OCI-LY1 (cell line): ENCODE measurements at regions not wholly inside any gene's neighbourhood (a gene's known extent, or its start where the extent isn't known, plus 50 kb on each side); places are given as distances from the start of the nearest gene placed in this dataset.
"Not testable (repeated sequence)": the region's sequence is repeated elsewhere in the genome, so short reads cannot be mapped to it uniquely, and the experiment has no call there.

Experiments used
- H2AFZ ChIP-seq: fragments of 200-600 bp; sonication (generic), shearing (Covaris generic); 2 replicates; pipeline ENCODE4 v1.6.0; 2014; ENCODE audit warnings: antibody characterized with exemption, mild to moderate bottlenecking, low read length
- H3F3A ChIP-seq: fragments of 200-600 bp; sonication (generic), shearing (Covaris generic); 2 replicates; pipeline ENCODE4 v1.6.0; 2014; ENCODE audit warnings: mild to moderate bottlenecking, antibody characterized with exemption, low read length, moderate library complexity; ENCODE audit not compliant: insufficient read depth
- H3K27ac ChIP-seq: fragments of 200-600 bp; sonication (generic); 2 replicates; pipeline ENCODE4 v1.5.1; 2014; ENCODE audit warnings: low read length, mixed run types, mild to moderate bottlenecking, low read depth; ENCODE audit not compliant: poor library complexity, severe bottlenecking
- H3K27me3 ChIP-seq: fragments of 200-600 bp; sonication (generic); 2 replicates; pipeline ENCODE4 v1.6.0; 2014; ENCODE audit warnings: antibody characterized with exemption, mild to moderate bottlenecking, low read length, moderate library complexity; ENCODE audit not compliant: insufficient read depth
- H3K36me3 ChIP-seq: fragments of 200-600 bp; sonication (generic); 2 replicates; pipeline ENCODE4 v1.6.1; 2014; ENCODE audit warnings: mild to moderate bottlenecking, antibody characterized with exemption, low read length, moderate library complexity, mixed read lengths; ENCODE audit not compliant: insufficient read depth
- H3K4me1 ChIP-seq: fragments of 200-600 bp; sonication (generic); 2 replicates; pipeline ENCODE4 v1.5.1; 2014; ENCODE audit warnings: mild to moderate bottlenecking, low read length, moderate library complexity; ENCODE audit not compliant: insufficient read depth, severe bottlenecking
- H3K4me2 ChIP-seq: fragments of 200-600 bp; sonication (generic), shearing (Covaris generic); 2 replicates; pipeline ENCODE4 v1.6.1; 2014; ENCODE audit warnings: low read length
- H3K4me3 ChIP-seq: fragments of 200-600 bp; sonication (generic); 2 replicates; pipeline ENCODE4 v1.5.1; 2014; ENCODE audit warnings: low read length, low read depth, mild to moderate bottlenecking, mixed read lengths; ENCODE audit not compliant: poor library complexity, severe bottlenecking
- H3K79me2 ChIP-seq: fragments of 200-600 bp; shearing (Covaris generic); 2 replicates; pipeline ENCODE4 v1.6.1; 2016; ENCODE audit warnings: mixed run types, low read length, mixed read lengths; ENCODE audit not compliant: insufficient read depth
- H3K9ac ChIP-seq: fragments of 200-600 bp; sonication (generic), shearing (Covaris generic); 2 replicates; pipeline ENCODE4 v1.6.1; 2014; ENCODE audit warnings: mild to moderate bottlenecking, low read length, mixed read lengths
- H3K9me2 ChIP-seq: fragments of 200-600 bp; sonication (generic), shearing (Covaris generic); 2 replicates; pipeline ENCODE4 v1.6.1; 2014; ENCODE audit warnings: low read depth, mild to moderate bottlenecking, low read length, mixed read lengths
- H3K9me3 ChIP-seq: fragments of 200-600 bp; shearing (Covaris generic); 2 replicates; pipeline ENCODE4 v1.6.1; 2014; ENCODE audit warnings: low read length, mixed read lengths
- H4K20me1 ChIP-seq: fragments of 200-600 bp; sonication (generic), shearing (Covaris generic); 2 replicates; pipeline ENCODE4 v1.6.0; 2016; ENCODE audit warnings: mild to moderate bottlenecking, low read length; ENCODE audit not compliant: insufficient read depth
- EZH2 ChIP-seq: fragments of 200-600 bp; sonication (generic), shearing (Covaris generic); IDR thresholded peaks from 2 replicates; pipeline ENCODE4 v1.8.0; 2017; ENCODE audit warnings: borderline replicate concordance, mixed run types, mild to moderate bottlenecking, antibody characterized with exemption, low read length, moderate library complexity, mixed read lengths
- TF ChIP-seq, protein P1 (sequence below): fragments of 200-600 bp; sonication (generic), shearing (Covaris generic); IDR thresholded peaks from 2 replicates; pipeline ENCODE4 v1.5.1; 2017; ENCODE audit warnings: mild to moderate bottlenecking, antibody characterized with exemption, low read length, moderate library complexity, mixed read lengths

DNA sequence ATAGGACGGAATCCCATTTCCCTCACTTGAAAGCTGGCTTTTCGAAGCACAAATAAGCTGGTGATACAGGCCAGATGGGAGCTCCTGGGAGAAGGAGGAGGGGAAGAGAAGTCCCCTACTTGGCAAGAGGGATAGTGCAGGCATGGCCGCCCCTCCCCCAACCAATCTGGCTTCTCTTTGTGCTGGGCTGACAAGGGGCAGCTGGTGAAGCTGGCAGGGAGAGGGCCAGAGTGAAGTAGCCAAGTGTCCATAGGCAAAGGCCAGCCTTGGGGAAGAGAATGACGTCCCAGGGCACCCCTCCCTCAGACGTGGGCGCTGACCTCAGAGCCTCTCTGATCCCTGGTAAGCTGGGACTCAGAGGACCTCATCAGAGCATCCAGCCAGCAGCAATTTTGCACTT is 78.7 kb upstream of the GRAMD1B start:
- H3K4me1 ChIP-seq, result no peaks in the 10 kb centered on the region
- H3K9ac ChIP-seq, result no peak overlapping the region
- no peak overlapping the region for H2AFZ ChIP-seq

DNA sequence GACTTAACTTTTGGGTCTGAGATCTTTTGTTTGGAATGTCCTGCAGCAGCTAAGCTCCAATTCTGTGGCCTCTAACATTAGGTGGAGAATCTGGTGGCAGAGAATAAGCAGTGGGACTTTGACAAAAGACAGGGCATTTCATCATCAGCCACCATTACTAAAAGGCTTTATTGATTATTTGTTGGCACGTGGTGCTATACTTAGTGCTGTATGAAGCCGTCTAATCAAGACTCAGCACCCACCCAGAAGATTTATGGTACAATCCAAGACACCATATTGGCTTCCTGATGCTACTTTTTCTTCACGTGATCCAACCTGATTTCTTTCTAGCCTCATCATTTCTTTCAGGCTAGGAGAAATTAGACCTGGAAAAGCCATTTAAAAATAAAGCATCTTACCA is 80.7 kb upstream of the GRAMD1B start:
- Histone ChIP-seq H3K9ac (no peak overlapping the region), H3K4me3 (no peak overlapping the region), H3K9me3 (no peaks in the 10 kb centered on the region), H3F3A (no peaks in the 10 kb centered on the region), H3K4me1 (no peaks in the 10 kb centered on the region), H2AFZ (no peak overlapping the region), H3K36me3 (no peaks in the 10 kb centered on the region), H3K27ac (no peak overlapping the region), H4K20me1 (no peaks in the 10 kb centered on the region), H3K27me3 (no peaks in the 10 kb centered on the region), H3K9me2 (no peaks in the 10 kb centered on the region), H3K79me2 (no peaks in the 10 kb centered on the region), H3K4me2 (no peak overlapping the region)
- TF ChIP-seq EZH2, result no peak
- TF ChIP-seq, protein P1, sequence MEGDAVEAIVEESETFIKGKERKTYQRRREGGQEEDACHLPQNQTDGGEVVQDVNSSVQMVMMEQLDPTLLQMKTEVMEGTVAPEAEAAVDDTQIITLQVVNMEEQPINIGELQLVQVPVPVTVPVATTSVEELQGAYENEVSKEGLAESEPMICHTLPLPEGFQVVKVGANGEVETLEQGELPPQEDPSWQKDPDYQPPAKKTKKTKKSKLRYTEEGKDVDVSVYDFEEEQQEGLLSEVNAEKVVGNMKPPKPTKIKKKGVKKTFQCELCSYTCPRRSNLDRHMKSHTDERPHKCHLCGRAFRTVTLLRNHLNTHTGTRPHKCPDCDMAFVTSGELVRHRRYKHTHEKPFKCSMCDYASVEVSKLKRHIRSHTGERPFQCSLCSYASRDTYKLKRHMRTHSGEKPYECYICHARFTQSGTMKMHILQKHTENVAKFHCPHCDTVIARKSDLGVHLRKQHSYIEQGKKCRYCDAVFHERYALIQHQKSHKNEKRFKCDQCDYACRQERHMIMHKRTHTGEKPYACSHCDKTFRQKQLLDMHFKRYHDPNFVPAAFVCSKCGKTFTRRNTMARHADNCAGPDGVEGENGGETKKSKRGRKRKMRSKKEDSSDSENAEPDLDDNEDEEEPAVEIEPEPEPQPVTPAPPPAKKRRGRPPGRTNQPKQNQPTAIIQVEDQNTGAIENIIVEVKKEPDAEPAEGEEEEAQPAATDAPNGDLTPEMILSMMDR, result no peak

More for the DNA sequence above, 78.7 kb upstream of the GRAMD1B start:
- no peaks in the 10 kb centered on the region for H3K36me3 ChIP-seq
- H3K27me3 ChIP-seq, result no peaks in the 10 kb centered on the region
- no peak overlapping the region for H3K4me3 ChIP-seq
- no peaks in the 10 kb centered on the region for H3K9me3 ChIP-seq
- no peaks in the 10 kb centered on the region for H3K79me2 ChIP-seq
- no peaks in the 10 kb centered on the region for H3F3A ChIP-seq
- no peak for TF ChIP-seq EZH2
- TF ChIP-seq, protein P1, result no peak
- H4K20me1 ChIP-seq, result no peaks in the 10 kb centered on the region
- no peaks in the 10 kb centered on the region for H3K9me2 ChIP-seq
- no peak overlapping the region for H3K4me2 ChIP-seq
- no peak overlapping the region for H3K27ac ChIP-seq

DNA sequence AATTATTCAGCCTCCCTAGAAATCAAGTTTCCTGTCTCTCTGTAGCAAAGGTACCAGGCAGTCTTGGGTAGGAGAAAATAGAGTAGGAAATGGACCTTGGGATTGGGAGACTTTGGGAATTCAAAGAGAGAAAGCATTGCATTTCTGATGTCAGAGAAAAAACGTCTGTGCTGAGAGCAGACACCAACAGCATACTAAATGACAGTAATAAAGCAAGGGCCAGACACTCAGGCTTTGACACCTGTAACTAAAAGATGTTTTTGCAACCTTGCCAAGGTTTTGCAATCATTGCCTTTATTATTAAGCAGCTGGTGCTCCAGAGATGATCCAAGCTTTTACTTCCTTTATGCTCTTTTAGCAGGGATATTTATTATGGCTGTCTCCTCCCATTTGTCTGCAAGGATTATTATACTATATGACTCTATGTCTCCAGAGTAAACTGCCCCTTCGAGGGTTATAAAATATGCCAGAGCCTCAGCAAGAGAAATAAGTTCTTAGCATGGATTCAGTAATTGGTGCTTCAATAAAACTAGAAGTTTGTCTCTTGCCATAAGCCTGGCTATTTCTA is 85.2 kb upstream of the GRAMD1B start:
- Histone ChIP-seq H3K9me3 (no peaks in the 10 kb centered on the region), H3K4me3 (no peak overlapping the region), H2AFZ (no peak overlapping the region), H3K79me2 (no peaks in the 10 kb centered on the region), H3K36me3 (no peaks in the 10 kb centered on the region), H3K4me2 (no peak overlapping the region), H3K27me3 (no peaks in the 10 kb centered on the region), H3K4me1 (no peaks in the 10 kb centered on the region), H3K9me2 (no peaks in the 10 kb centered on the region), H3F3A (no peaks in the 10 kb centered on the region), H4K20me1 (no peaks in the 10 kb centered on the region), H3K27ac (no peak overlapping the region), H3K9ac (no peak overlapping the region)
- no peak for TF ChIP-seq EZH2
- TF ChIP-seq, protein P1, result no peak

DNA sequence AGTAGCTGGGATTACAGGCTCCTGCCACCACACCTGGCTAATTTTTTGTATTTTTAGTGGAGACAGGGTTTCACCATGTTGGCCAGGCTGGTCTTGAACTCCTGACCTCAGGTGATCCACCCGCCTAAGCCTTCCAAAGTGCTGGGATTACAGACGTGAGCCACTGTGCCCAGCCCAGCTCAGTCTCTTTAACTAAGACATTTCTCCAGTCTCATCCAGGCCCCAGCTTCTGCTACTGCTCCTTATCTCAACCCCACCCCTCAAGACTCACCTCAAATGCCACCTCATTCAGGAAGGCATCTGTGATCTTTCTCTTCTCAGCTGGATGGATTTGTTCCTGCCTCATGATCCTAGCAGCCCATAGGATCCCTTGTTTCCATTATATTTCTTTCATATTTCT is 85.9 kb upstream of the GRAMD1B start:
- H3K9me3 ChIP-seq, H3K4me2 ChIP-seq, H2AFZ ChIP-seq, H3K36me3 ChIP-seq, H3K9me2 ChIP-seq, H3K4me3 ChIP-seq, H3K27me3 ChIP-seq, H3K27ac ChIP-seq, H3K79me2 ChIP-seq, H3K9ac ChIP-seq, H3F3A ChIP-seq, H3K4me1 ChIP-seq, H4K20me1 ChIP-seq: not testable (repeated sequence)
